A549 (cell line): ENCODE measurements at regions not wholly inside any gene's neighbourhood (a gene's known extent, or its start where the extent isn't known, plus 50 kb on each side); places are given as distances from the start of the nearest gene placed in this dataset.

Experiments used
- ATAC-seq, 2 experiments: fragments of 200-7000 bp in 1 of 2; fragments of >200 bp in 1 of 2; cut with Nextera tagmentation in 1 of 2; cut with Tn5 transposase in 1 of 2; 3 replicates each; pipeline versions ENCODE4 v1.8.0 to v1.9.1; 2018 to 2020; ENCODE audit warnings: mild to moderate bottlenecking in 1 of 2, moderate library complexity in 1 of 2
- CTCF ChIA-PET: fragments of 300-600 bp; sonication (Branson Sonifier 250); formaldehyde crosslinking; extraction: SDS; loops from one replicate; lab custom pipeline; 2021; ENCODE audit warnings: antibody characterized with exemption, inconsistent platforms; lab: Yijun Ruan, JAX
- POLR2A ChIA-PET: fragments of 350-600 bp; formaldehyde crosslinking; extraction: SDS; loops from one replicate; lab custom pipeline; 2021; ENCODE audit warnings: antibody characterized with exemption, inconsistent platforms; lab: Yijun Ruan, JAX
- DNase-seq, 2 experiments: peaks; one replicate each; pipeline versions ENCODE4 v3.0.0 to v3.0.0-alpha.2; 2011 to 2016; ENCODE audit warnings: low read depth in 1 of 2, low spot score in 1 of 2
- FAIRE-seq: peaks from 2 replicates; lab custom pipeline; 2011; peaks lifted over from hg19 to GRCh38; lab: Jason Lieb, UNC
- H3K27ac ChIP-seq, 2 experiments: fragments of >200 bp; sonication (Bioruptor Twin); formaldehyde crosslinking; 3 replicates each; pipeline ENCODE4 v1.5.1; 2016 to 2017
- H3K4me1 ChIP-seq: fragments of >200 bp; sonication (Bioruptor Twin); formaldehyde crosslinking; 3 replicates; pipeline ENCODE4 v1.6.1; 2016
- H3K4me2 ChIP-seq: fragments of >200 bp; sonication (Bioruptor Twin); formaldehyde crosslinking; 3 replicates; pipeline ENCODE4 v1.6.1; 2016
- H3K4me3 ChIP-seq: fragments of >200 bp; sonication (Bioruptor Twin); formaldehyde crosslinking; 3 replicates; pipeline ENCODE4 v1.5.1; 2016
- H3K9me3 ChIP-seq: fragments of >200 bp; sonication (Bioruptor Twin); formaldehyde crosslinking; 3 replicates; pipeline ENCODE4 v1.6.1; 2016
- CHD2 ChIP-seq: fragments of 150-350 bp; IDR thresholded peaks from 2 replicates; pipeline ENCODE4 v1.6.1; 2014; ENCODE audit warnings: low read length; ENCODE audit not compliant: partially characterized antibody
- EHMT2 ChIP-seq: fragments of 200-600 bp; sonication (generic); IDR thresholded peaks from 2 replicates; pipeline ENCODE4 v1.6.1; 2016; ENCODE audit warnings: antibody characterized with exemption, low read depth, mild to moderate bottlenecking, moderate library complexity
- EP300 ChIP-seq, 2 experiments: fragments of >200 bp; sonication (Bioruptor Twin); formaldehyde crosslinking; IDR thresholded peaks; 2 replicates in 1 of 2; 3 replicates in 1 of 2; pipeline ENCODE4 v1.6.1; 2016 to 2017
- ESRRA ChIP-seq: fragments of 150-350 bp; IDR thresholded peaks from 2 replicates; pipeline ENCODE4 v1.6.1; 2014; ENCODE audit warnings: mild to moderate bottlenecking, low read length, borderline replicate concordance
- FOXS1 ChIP-seq: fragments of 250-450 bp; sonication (Bioruptor Pico); IDR thresholded peaks from 2 replicates; pipeline ENCODE4 v1.5.0; 2020; ENCODE audit warnings: mild to moderate bottlenecking, moderate library complexity
- JUN ChIP-seq, 2 experiments: fragments of >200 bp; sonication (Bioruptor Twin); formaldehyde crosslinking; IDR thresholded peaks; 2 replicates in 1 of 2; 3 replicates in 1 of 2; pipeline ENCODE4 v1.6.1; 2016 to 2017
- JUNB ChIP-seq: fragments of >200 bp; sonication (Bioruptor Twin); formaldehyde crosslinking; IDR thresholded peaks from 2 replicates; pipeline ENCODE4 v1.6.1; 2016
- KDM1A ChIP-seq: fragments of 200-600 bp; sonication (generic); IDR thresholded peaks from 2 replicates; pipeline ENCODE4 v1.6.1; 2016; ENCODE audit warnings: low read depth, mild to moderate bottlenecking
- NPAS2 ChIP-seq: fragments of 250-450 bp; sonication (Bioruptor Pico); IDR thresholded peaks from 2 replicates; pipeline ENCODE4 v1.8.0; 2022; ENCODE audit warnings: mild to moderate bottlenecking, moderate library complexity, borderline replicate concordance
- RFX5 ChIP-seq: fragments of 450-650 bp; IDR thresholded peaks from 2 replicates; pipeline ENCODE4 v1.7.1; 2014; ENCODE audit warnings: antibody characterized with exemption, mild to moderate bottlenecking, moderate library complexity
- RNF2 ChIP-seq: fragments of 200-600 bp; sonication (generic); IDR thresholded peaks from 2 replicates; pipeline ENCODE4 v1.6.1; 2016; ENCODE audit warnings: low read depth, mild to moderate bottlenecking, antibody characterized with exemption, moderate library complexity, borderline replicate concordance
- SREBF2 ChIP-seq: fragments of 450-650 bp; IDR thresholded peaks from 2 replicates; pipeline ENCODE4 v1.6.1; 2014; ENCODE audit warnings: mild to moderate bottlenecking, moderate library complexity
- WGBS: methylation state at CpG from one replicate; pipeline ENCODE4 v1.1.6; 2017; ENCODE audit errors: missing lambda C conversion rate; 5-methylcytosine and 5-hydroxymethylcytosine counted together
- TF ChIP-seq, protein P1 (sequence below): fragments of >200 bp; sonication (Bioruptor Twin); formaldehyde crosslinking; IDR thresholded peaks from 2 replicates; pipeline ENCODE4 v1.6.1; 2016
- TF ChIP-seq, protein P2 (sequence below): fragments of 250-450 bp; sonication (Bioruptor Pico); IDR thresholded peaks from 2 replicates; pipeline ENCODE4 v1.5.0; 2021; ENCODE audit warnings: mild to moderate bottlenecking, moderate library complexity, borderline replicate concordance
- TF ChIP-seq, protein P3 (sequence below): fragments of 250-450 bp; sonication (Bioruptor Pico); IDR thresholded peaks from 2 replicates; pipeline ENCODE4 v1.5.0; 2020; ENCODE audit warnings: low read depth, mild to moderate bottlenecking, moderate library complexity
- TF ChIP-seq, protein P4 (sequence below): IDR thresholded peaks from 2 replicates; pipeline ENCODE4 v1.6.1; 2012
- TF ChIP-seq, protein P5 (sequence below): fragments of >200 bp; sonication (Bioruptor Twin); formaldehyde crosslinking; IDR thresholded peaks from 3 replicates; pipeline ENCODE4 v1.5.1; 2016

DNA sequence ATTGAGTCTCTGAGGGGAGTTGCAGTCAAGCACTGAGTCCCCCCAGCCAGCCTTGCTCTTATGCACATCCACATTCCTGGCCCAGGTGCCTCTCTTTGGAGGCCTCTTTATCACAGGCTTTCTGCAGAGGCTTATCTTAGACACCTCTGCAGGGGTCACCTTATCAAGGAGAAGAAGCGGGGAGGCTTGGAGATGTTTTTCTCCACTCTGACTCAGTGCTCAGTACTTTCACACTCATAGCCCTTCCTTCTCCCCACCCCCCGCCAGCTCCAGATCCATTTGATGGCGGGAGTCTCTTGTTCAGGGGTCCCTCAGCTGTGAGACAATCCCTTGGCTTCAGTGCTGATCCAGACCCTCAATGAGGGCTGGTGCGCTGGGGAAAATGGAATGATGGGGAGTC is 132.1 kb upstream of the TSHZ2 start (continued):
- no peak for TF ChIP-seq CHD2

DNA sequence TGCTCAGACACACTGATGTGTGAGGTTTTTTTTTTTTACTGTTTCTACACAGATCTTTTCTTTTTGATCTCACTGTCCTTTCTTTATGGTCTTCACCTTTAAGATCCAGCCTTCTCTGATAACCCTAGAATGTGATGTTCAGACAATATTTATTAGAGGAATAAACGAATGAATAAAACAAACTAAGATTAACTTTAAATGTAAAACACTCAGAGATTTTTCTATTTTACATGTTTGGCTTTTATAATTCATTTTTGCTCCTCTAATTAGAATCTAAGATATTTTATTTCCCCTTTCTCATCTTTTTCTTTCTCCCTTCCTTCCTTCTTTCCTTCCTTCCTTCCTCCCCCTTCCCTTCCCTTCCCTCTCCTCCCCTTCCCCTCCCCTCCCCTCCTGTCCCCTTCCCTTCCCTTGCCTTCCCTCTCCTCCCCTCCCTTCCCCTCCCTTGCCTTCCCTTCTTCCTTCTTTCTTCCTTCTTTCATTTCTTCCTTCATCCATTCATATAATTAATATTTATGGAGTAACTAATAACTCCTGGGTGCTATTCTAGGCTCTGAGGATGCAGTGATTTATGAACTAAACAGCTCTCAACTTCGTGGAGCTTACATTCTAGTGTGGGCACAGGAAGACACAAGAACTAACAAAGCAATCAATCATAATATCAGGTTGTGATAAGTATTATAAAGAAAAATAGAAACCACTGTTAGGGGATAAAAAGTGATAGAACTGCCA is 133.5 kb upstream of the TSHZ2 start:
- no peaks in the 10 kb centered on the region for H3K9me3 ChIP-seq
- H3K27ac ChIP-seq = no peak overlapping the region
- no peak overlapping the region for H3K4me2 ChIP-seq
- FAIRE-seq (no peak), ATAC-seq (no peak), DNase-seq (no peak)
- TF ChIP-seq JUN (IDR thresholded peaks at IDR 0.05) = no peak
- TF ChIP-seq, protein P1, sequence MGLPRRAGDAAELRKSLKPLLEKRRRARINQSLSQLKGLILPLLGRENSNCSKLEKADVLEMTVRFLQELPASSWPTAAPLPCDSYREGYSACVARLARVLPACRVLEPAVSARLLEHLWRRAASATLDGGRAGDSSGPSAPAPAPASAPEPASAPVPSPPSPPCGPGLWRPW = no peak
- no peak for TF ChIP-seq FOXS1 (CRISPR knock-in tag)
- no peak for TF ChIP-seq KDM1A
- TF ChIP-seq, protein P2, sequence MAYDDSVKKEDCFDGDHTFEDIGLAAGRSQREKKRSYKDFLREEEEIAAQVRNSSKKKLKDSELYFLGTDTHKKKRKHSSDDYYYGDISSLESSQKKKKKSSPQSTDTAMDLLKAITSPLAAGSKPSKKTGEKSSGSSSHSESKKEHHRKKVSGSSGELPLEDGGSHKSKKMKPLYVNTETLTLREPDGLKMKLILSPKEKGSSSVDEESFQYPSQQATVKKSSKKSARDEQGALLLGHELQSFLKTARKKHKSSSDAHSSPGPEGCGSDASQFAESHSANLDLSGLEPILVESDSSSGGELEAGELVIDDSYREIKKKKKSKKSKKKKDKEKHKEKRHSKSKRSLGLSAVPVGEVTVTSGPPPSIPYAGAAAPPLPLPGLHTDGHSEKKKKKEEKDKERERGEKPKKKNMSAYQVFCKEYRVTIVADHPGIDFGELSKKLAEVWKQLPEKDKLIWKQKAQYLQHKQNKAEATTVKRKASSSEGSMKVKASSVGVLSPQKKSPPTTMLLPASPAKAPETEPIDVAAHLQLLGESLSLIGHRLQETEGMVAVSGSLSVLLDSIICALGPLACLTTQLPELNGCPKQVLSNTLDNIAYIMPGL (CRISPR knock-in tag) = no peak
- no peak for TF ChIP-seq JUNB
- no peak for TF ChIP-seq EP300 (IDR thresholded peaks at IDR 0.05)
- no peak for TF ChIP-seq NPAS2
- TF ChIP-seq CHD2 = no peak
- TF ChIP-seq, protein P3, sequence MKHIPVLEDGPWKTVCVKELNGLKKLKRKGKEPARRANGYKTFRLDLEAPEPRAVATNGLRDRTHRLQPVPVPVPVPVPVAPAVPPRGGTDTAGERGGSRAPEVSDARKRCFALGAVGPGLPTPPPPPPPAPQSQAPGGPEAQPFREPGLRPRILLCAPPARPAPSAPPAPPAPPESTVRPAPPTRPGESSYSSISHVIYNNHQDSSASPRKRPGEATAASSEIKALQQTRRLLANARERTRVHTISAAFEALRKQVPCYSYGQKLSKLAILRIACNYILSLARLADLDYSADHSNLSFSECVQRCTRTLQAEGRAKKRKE (CRISPR knock-in tag) = no peak
- TF ChIP-seq, protein P4, sequence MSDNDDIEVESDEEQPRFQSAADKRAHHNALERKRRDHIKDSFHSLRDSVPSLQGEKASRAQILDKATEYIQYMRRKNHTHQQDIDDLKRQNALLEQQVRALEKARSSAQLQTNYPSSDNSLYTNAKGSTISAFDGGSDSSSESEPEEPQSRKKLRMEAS = no peak
- ChIA-PET POLR2A (no interaction called here), CTCF (no interaction called here)
- no peaks in the 10 kb centered on the region for H3K4me1 ChIP-seq
- H3K4me3 ChIP-seq = no peak overlapping the region
- WGBS = 2% methylated on average over 2 of the region's 2 CpGs

DNA sequence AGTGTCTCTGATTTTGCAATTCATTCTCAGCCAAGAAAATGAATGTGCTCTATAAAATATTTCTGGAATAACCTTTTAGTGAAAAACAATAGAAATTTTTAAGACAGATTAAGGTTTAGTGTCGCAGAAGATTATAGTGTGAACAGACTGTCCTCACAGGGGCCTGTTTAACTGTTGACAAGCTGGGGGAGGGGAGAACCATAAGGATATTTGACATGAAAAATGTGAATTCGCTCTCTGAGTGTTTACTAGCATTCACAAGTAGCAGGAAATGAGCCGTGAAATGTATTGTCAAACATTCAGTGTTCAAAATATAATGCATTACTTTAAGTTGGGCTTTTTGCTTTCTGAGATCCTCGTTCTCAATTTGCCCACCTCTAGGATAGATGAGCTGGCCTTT is 134.8 kb upstream of the TSHZ2 start:
- Histone ChIP-seq H3K9me3 (no peaks in the 10 kb centered on the region), H3K27ac (no peak overlapping the region), H3K4me3 (no peak overlapping the region), H3K4me1 (no peaks in the 10 kb centered on the region), H3K4me2 (no peak overlapping the region)
- no peak for ATAC-seq
- no peak for DNase-seq
- ChIA-PET POLR2A (no interaction called here), CTCF (no interaction called here)
- FAIRE-seq = no peak
- 8% methylated on average over 4 of the region's 4 CpGs for WGBS
- TF ChIP-seq RFX5 = no peak

DNA sequence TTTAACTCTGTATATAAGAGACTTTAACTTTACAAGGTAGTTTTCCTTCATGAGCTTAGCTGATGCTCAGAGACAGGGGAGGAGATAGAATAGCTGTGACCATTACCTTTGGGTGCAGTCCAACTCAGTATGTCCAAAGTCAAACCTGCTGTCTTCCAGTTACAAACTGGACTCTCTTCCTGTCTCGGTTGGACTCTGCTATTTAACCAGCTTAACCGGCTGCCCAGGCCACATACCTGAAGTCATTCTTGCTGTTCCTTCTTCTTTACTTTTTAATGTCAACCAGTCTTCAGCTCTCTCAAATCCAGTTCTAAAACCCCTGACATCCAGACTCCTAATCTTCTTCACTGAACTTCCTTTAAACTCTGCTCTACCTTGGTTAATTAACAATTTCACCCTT is 138.3 kb upstream of the TSHZ2 start:
- 8% methylated on average over 2 of the region's 2 CpGs for WGBS
- Histone ChIP-seq H3K4me3 (no peak overlapping the region), H3K4me1 (no peaks in the 10 kb centered on the region), H3K9me3 (no peaks in the 10 kb centered on the region), H3K4me2 (no peak overlapping the region), H3K27ac (no peak overlapping the region)
- no peak for ATAC-seq
- no peak for TF ChIP-seq EHMT2
- TF ChIP-seq ESRRA = no peak
- no peak for TF ChIP-seq SREBF2
- TF ChIP-seq, protein P5, sequence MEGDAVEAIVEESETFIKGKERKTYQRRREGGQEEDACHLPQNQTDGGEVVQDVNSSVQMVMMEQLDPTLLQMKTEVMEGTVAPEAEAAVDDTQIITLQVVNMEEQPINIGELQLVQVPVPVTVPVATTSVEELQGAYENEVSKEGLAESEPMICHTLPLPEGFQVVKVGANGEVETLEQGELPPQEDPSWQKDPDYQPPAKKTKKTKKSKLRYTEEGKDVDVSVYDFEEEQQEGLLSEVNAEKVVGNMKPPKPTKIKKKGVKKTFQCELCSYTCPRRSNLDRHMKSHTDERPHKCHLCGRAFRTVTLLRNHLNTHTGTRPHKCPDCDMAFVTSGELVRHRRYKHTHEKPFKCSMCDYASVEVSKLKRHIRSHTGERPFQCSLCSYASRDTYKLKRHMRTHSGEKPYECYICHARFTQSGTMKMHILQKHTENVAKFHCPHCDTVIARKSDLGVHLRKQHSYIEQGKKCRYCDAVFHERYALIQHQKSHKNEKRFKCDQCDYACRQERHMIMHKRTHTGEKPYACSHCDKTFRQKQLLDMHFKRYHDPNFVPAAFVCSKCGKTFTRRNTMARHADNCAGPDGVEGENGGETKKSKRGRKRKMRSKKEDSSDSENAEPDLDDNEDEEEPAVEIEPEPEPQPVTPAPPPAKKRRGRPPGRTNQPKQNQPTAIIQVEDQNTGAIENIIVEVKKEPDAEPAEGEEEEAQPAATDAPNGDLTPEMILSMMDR = no peak
- no peak for TF ChIP-seq RNF2
- TF ChIP-seq CHD2 = no peak
- no peak for FAIRE-seq
- DNase-seq = no peak
- ChIA-PET POLR2A (no interaction called here), CTCF (interaction anchor here (1.3 kb wide), 1 partner anchor 21 kb away, joined by 3 read pairs; no protein-coding TSS in a partner anchor)
